NCI-H1436 treated with DMSO at 0.1 percent for 48 hours (cell line): ENCODE measurements at regions not wholly inside any gene's neighbourhood (a gene's known extent, or its start where the extent isn't known, plus 50 kb on each side); places are given as distances from the start of the nearest gene placed in this dataset.
A peak's percentile ranks its signal among the peaks of the same experiment; 100 is the strongest.

Experiments
- DNase-seq: peaks from one replicate; lab custom pipeline; 2025; lab: John Stamatoyannopoulos, UW

GRCh38 chr7:88431882-88432281 is 125.2 kb upstream of the STEAP4 start:
- peak; percentile 62 for DNase-seq

GRCh38 chr7:88429382-88429781 is 122.7 kb upstream of the STEAP4 start:
- no peak for DNase-seq

- no peak for DNase-seq
Measured at GRCh38 chr7:88402529-88402928, 95.8 kb upstream of the STEAP4 start.

GRCh38 chr7:88401009-88401623 is 94.4 kb upstream of the STEAP4 start:
- no peak for DNase-seq

GRCh38 chr7:88399696-88400240 is 93.1 kb upstream of the STEAP4 start:
- DNase-seq: no peak

GRCh38 chr7:88399036-88399435 is 92.3 kb upstream of the STEAP4 start:
- no peak for DNase-seq

GRCh38 chr7:88398459-88398858 is 91.8 kb upstream of the STEAP4 start:
- DNase-seq: no peak

- DNase-seq: no peak
Measured at GRCh38 chr7:88396948-88397322, 90.2 kb upstream of the STEAP4 start.

GRCh38 chr7:88396295-88396947 is 89.7 kb upstream of the STEAP4 start:
- no peak for DNase-seq

- DNase-seq: no peak
Measured at GRCh38 chr7:88395715-88396114, 89.0 kb upstream of the STEAP4 start.

GRCh38 chr7:88391247-88391646 is 84.6 kb upstream of the STEAP4 start:
- DNase-seq: no peak

GRCh38 chr7:88387368-88387767 is 80.7 kb upstream of the STEAP4 start:
- no peak for DNase-seq

- DNase-seq: no peak
Measured at GRCh38 chr7:88386665-88387156, 80.0 kb upstream of the STEAP4 start.

GRCh38 chr7:88377434-88377833 is 70.7 kb upstream of the STEAP4 start:
- DNase-seq: no peak

GRCh38 chr7:88368686-88369085 is 62.0 kb upstream of the STEAP4 start:
- no peak for DNase-seq

GRCh38 chr7:88366845-88367244 is 60.2 kb upstream of the STEAP4 start:
- DNase-seq: no peak

- DNase-seq: no peak
Measured at GRCh38 chr7:88363869-88364268, 57.2 kb upstream of the STEAP4 start.

- no peak for DNase-seq
Measured at GRCh38 chr7:88363249-88363648, 56.6 kb upstream of the STEAP4 start.

- no peak for DNase-seq
Measured at GRCh38 chr7:88361357-88361756, 54.7 kb upstream of the STEAP4 start.

- DNase-seq: no peak
Measured at GRCh38 chr7:88358881-88359280, 52.2 kb upstream of the STEAP4 start.

- DNase-seq: no peak
Measured at GRCh38 chr7:88358526-88358838, 51.8 kb upstream of the STEAP4 start.

- DNase-seq: no peak
Measured at GRCh38 chr7:88357781-88358525, 51.3 kb upstream of the STEAP4 start.

- no peak for DNase-seq
Measured at GRCh38 chr7:88357294-88357693, 50.6 kb upstream of the STEAP4 start.
